ACC112 (cell line): ENCODE measurements at regions not wholly inside any gene's neighbourhood (a gene's known extent, or its start where the extent isn't known, plus 50 kb on each side); places are given as distances from the start of the nearest gene placed in this dataset.

Experiments used
- H2AFZ ChIP-seq: fragments of 200-600 bp; sonication (generic); one replicate; pipeline ENCODE4 v1.6.0; 2017; ENCODE audit warnings: antibody characterized with exemption, low read length; ENCODE audit not compliant: unreplicated experiment
- H3K27ac ChIP-seq: fragments of 200-600 bp; sonication (generic); 2 replicates; pipeline ENCODE4 v1.5.1; 2014; ENCODE audit warnings: low read depth, mild to moderate bottlenecking, antibody characterized with exemption, low read length, moderate library complexity
- H3K27me3 ChIP-seq: fragments of 200-600 bp; sonication (generic); 2 replicates; pipeline ENCODE4 v1.6.1; 2014; ENCODE audit warnings: mild to moderate bottlenecking, antibody characterized with exemption, low read length, moderate library complexity, mixed read lengths; ENCODE audit not compliant: insufficient read depth
- H3K36me3 ChIP-seq: fragments of 200-600 bp; sonication (generic); 2 replicates; pipeline ENCODE4 v1.6.1; 2016; ENCODE audit warnings: mild to moderate bottlenecking, antibody characterized with exemption, low read length, moderate library complexity, mixed read lengths; ENCODE audit not compliant: insufficient read depth
- H3K4me1 ChIP-seq: fragments of 200-600 bp; sonication (generic); one replicate; pipeline ENCODE4 v1.6.1; 2016; ENCODE audit warnings: low read length, mixed read lengths; ENCODE audit not compliant: insufficient read depth, unreplicated experiment, control insufficient read depth
- H3K4me3 ChIP-seq: fragments of 200-600 bp; sonication (generic); 2 replicates; pipeline ENCODE4 v1.5.1; 2014; ENCODE audit warnings: mild to moderate bottlenecking, low read depth, low read length
- H3K79me2 ChIP-seq: fragments of 200-600 bp; sonication (generic); one replicate; pipeline ENCODE4 v1.6.0; 2016; ENCODE audit warnings: low read length; ENCODE audit not compliant: control insufficient read depth, unreplicated experiment, insufficient read depth

DNA sequence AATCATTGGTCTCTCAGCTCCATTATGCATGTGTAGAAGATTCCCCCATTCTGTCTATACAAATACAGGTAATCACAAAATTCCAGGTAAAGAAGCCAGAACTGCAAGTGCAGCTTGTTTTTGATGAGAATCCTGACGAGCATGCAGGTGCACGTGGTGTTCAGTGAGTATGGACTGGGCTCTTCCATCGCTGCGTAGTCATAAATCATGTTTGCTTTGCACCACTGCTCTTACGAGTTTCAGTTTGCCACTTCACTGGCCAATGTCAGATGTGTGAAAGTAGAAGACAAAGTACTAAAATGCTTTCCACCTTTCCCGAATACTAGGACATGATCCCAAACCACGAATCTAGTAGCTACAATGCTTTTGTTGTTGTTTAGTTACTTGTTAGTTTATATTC lies 390.7 kb downstream of the LIG4 start:
- no peaks in the 10 kb centered on the region for H3K79me2 ChIP-seq
- H3K4me1 ChIP-seq: peaks cover 9% of the 10 kb centered on the region
- H3K4me3 ChIP-seq: no peak overlapping the region
- H3K36me3 ChIP-seq: no peaks in the 10 kb centered on the region
- no peak overlapping the region for H3K27ac ChIP-seq
- no peaks in the 10 kb centered on the region for H3K27me3 ChIP-seq
- no peak overlapping the region for H2AFZ ChIP-seq

DNA sequence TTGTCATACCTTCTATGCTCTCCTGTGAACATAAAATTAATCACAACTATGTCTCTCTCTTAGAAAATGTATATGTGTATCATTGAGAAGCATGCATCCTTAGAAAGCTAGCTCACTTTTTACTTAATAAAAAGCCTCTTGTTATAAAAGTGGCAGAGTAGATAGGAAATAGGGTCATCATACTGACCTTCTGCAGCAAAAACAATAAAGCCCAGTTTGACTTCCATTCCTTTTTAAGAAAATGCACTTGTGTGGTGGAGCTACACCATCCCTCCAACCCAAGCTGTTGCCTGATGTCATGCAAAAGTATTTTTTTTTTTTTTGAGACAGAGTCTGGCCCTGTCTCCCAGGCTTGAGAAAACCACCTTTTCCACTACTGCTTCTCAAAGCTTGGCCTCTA lies 393.3 kb downstream of the LIG4 start:
- Histone ChIP-seq H3K4me3 (no peak overlapping the region), H3K79me2 (no peaks in the 10 kb centered on the region)

DNA sequence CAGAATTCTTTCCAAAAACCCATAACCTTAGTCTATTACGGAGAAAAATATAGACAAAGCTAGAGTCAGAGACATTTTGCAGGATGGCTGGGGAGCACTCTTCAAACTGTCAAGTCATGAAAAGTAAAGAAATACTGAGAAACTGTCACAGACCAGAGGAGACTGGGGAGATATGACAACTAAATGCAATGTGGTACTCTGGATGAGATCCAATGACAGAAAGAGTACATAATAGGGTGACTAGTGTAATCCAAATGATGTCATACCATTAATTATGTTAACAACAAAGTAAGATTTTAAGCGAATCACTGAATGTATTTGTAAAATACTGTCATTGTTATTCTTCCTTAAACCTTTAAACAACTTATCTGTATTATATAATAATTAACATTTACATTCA lies 393.8 kb downstream of the LIG4 start:
- Histone ChIP-seq H2AFZ (no peak overlapping the region), H3K36me3 (no peaks in the 10 kb centered on the region), H3K4me1 (peaks cover 10% of the 10 kb centered on the region), H3K79me2 (no peaks in the 10 kb centered on the region), H3K4me3 (no peak overlapping the region), H3K27ac (no peak overlapping the region), H3K27me3 (no peaks in the 10 kb centered on the region)

More for the DNA sequence above, 393.3 kb downstream of the LIG4 start:
- Histone ChIP-seq H3K36me3 (no peaks in the 10 kb centered on the region), H3K27ac (no peak overlapping the region), H3K4me1 (peaks cover 10% of the 10 kb centered on the region), H2AFZ (no peak overlapping the region), H3K27me3 (no peaks in the 10 kb centered on the region)

DNA sequence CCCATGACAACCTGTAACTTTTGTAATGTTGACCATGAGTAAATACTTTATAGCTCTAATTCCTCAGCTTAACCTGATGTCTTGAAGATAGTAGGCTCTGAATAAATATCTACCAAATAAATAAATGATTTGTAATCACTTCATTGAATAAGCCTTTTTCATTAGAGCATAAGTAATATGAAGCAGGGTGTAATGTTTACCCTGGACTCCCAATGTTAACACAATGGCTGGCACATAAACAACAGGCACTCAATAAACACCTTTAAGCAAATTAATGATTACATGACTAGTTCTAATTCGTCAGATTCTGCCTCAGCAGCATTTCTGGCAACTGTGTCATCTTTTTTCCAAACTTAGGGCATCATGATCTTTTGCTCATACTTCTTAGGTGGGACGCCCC lies 396.3 kb downstream of the LIG4 start:
- Histone ChIP-seq H3K27ac (no peak overlapping the region), H3K36me3 (no peaks in the 10 kb centered on the region), H2AFZ (no peak overlapping the region), H3K27me3 (no peaks in the 10 kb centered on the region), H3K4me3 (no peak overlapping the region), H3K4me1 (peaks cover 10% of the 10 kb centered on the region), H3K79me2 (no peaks in the 10 kb centered on the region)

DNA sequence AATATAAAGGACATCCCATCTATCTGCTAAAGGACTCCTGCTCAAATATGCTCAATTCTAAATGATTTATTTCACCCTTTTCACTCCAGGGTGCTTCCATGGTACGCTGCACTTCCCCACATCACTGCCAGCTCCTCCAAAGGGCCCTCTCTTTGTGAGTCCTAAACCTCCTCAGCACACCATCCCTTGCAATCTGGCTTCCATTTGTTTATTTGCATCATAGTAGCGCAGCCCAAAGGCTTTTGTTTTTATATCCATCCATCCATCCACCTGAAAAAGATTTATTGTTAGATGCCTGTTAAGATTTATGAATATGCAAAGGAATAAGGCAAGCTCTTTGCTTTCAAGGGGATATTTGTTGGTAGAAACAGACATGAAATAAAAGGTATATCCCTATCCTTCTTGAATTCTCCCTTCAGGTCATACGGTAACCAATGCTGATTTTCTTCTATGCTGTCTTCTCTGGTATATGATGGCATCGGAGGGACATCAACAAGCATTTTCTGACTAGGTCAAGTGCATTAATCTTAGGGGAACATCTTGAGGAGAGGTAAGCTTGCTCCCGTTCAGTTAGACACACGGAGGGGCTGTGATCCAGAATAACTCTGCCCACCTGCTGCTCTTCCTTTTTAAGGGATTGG lies 397.6 kb downstream of the LIG4 start:
- H3K27me3 ChIP-seq: no peaks in the 10 kb centered on the region

DNA sequence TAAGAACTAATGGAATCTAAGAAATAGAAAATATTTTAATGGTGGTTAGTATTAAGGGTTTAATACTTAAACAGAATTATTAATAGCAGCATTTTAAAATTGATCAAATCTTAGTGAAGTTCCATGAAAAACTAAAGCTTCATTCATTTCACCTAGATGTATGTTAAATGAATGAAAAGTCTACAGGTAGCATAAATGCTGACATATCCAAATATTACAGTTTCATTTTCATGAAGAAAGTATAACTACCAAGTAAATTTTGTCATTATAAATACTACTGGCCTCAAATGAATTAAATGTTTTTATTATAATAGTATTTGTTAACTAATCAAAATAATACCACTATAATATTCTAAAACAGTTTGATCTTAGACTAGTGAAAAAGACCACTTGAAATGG lies 403.3 kb downstream of the LIG4 start:
- Histone ChIP-seq H2AFZ (no peak overlapping the region), H3K27me3 (no peaks in the 10 kb centered on the region), H3K79me2 (no peaks in the 10 kb centered on the region), H3K4me3 (no peak overlapping the region), H3K4me1 (peaks cover 23% of the 10 kb centered on the region), H3K36me3 (no peaks in the 10 kb centered on the region), H3K27ac (no peak overlapping the region)

More for the DNA sequence above, 397.6 kb downstream of the LIG4 start:
- Histone ChIP-seq H3K79me2 (no peaks in the 10 kb centered on the region), H2AFZ (no peak overlapping the region), H3K4me3 (no peak overlapping the region), H3K27ac (no peak overlapping the region), H3K36me3 (no peaks in the 10 kb centered on the region), H3K4me1 (peaks cover 10% of the 10 kb centered on the region)

DNA sequence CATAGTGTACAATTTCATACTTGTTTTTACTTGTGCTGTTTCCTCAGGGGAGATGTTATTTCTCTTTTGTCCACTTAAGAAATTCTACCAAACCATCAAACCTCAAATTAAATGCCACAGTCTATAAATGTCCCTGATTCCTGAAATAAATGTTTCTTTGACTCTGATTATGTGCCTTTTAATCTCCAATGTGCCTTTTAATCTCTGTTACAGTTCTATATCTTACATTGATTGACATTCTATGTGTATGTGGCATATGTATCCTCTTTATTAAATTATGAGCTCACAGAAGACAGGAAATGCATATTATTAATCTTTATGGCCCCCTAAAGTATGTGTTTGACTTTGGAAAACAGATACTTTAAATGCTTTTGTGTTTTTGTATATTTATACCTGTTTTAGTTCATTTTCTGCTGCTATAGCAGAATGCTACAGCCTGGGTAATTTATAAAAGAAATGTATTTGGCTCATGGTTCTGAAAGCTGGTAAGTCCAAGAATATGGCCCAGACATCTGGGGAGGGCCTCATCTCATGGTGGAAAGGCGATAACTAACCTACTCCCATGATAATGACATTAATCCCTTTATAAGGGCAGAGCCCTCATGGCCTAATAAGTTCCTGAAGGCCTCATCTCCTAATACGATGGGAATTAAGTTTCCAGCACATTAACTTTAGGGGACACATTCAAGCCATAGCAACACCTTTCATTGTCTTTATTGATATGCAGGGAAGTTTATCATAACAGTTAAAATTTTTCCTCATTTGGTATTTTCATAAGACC lies 403.9 kb downstream of the LIG4 start:
- Histone ChIP-seq H3K27me3 (no peaks in the 10 kb centered on the region), H3K4me1 (peaks cover 23% of the 10 kb centered on the region), H3K27ac (no peak overlapping the region), H3K36me3 (no peaks in the 10 kb centered on the region), H3K79me2 (no peaks in the 10 kb centered on the region), H2AFZ (no peak overlapping the region), H3K4me3 (no peak overlapping the region)

GRCh38 chr13:107809125-107809524 lies 406.2 kb downstream of the LIG4 start:
- peaks cover 23% of the 10 kb centered on the region for H3K4me1 ChIP-seq
- no peak overlapping the region for H2AFZ ChIP-seq
- H3K79me2 ChIP-seq: no peaks in the 10 kb centered on the region
- no peaks in the 10 kb centered on the region for H3K36me3 ChIP-seq
- H3K27ac ChIP-seq: no peak overlapping the region
- H3K27me3 ChIP-seq: no peaks in the 10 kb centered on the region
- no peak overlapping the region for H3K4me3 ChIP-seq

DNA sequence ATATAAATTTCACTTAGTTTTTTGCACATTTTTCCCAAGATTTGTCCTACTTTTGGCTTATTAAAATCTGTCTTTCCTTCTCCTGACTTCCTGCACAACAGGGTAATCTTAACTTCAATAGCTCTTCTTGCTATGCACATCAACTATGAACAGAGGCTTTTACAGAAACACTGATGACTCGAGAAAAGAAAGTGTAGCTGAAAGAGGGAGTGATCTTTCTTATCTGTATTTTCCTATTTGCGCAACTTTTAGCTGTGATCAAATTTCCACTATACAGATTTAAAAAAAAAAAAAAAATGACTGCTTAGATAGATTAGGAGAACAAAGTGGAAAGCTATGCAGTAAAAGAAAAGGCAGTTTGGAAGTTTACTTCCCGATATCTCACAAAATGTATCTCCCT lies 406.9 kb downstream of the LIG4 start:
- Histone ChIP-seq H3K27ac (no peak overlapping the region), H3K79me2 (no peaks in the 10 kb centered on the region), H3K4me1 (peaks cover 23% of the 10 kb centered on the region), H2AFZ (no peak overlapping the region), H3K4me3 (no peak overlapping the region), H3K27me3 (no peaks in the 10 kb centered on the region), H3K36me3 (no peaks in the 10 kb centered on the region)

- Histone ChIP-seq H3K79me2 (no peaks in the 10 kb centered on the region), H3K4me1 (peaks cover 23% of the 10 kb centered on the region), H3K4me3 (no peak overlapping the region), H2AFZ (no peak overlapping the region), H3K27ac (no peak overlapping the region), H3K36me3 (no peaks in the 10 kb centered on the region), H3K27me3 (no peaks in the 10 kb centered on the region)
Measured at GRCh38 chr13:107807306-107808073, 407.8 kb downstream of the LIG4 start.
